Adrenal gland (tissue), 9 donors: ENCODE measurements at regions not wholly inside any gene's neighbourhood (a gene's known extent, or its start where the extent isn't known, plus 50 kb on each side); places are given as distances from the start of the nearest gene placed in this dataset.

Experiments
- DNase-seq, 7 donors: peaks; one replicate each; pipeline ENCODE4 v3.0.0-alpha.2; 2019 to 2020
- H3K27ac ChIP-seq, 5 donors: fragments of 200-600 bp; sonication (generic) in 4 of 5; 1 replicate in 3 of 5; 2 replicates in 2 of 5; pipeline versions ENCODE4 v1.5.1 to v1.8.0; 2016 to 2020; ENCODE audit warnings: mild to moderate bottlenecking in 1 of 5
- H3K27me3 ChIP-seq: fragments of 200-600 bp; 2 replicates; pipeline ENCODE4 v1.8.0; 2021
- H3K36me3 ChIP-seq, 2 donors: fragments of 200-600 bp; replicated peaks in 1 of 2; 1 replicate in 1 of 2; 2 replicates in 1 of 2; pipeline versions ENCODE4 v1.5.1 to v1.8.0; 2018 to 2022
- H3K4me1 ChIP-seq, 2 donors: fragments of 200-600 bp; replicated peaks in 1 of 2; 1 replicate in 1 of 2; 2 replicates in 1 of 2; pipeline versions ENCODE4 v1.5.1 to v1.8.0; 2018 to 2021
- H3K4me3 ChIP-seq, 4 donors: fragments of 200-600 bp; sonication (generic) in 3 of 4; one replicate each; pipeline ENCODE4 v1.5.1; 2016 to 2018
- H3K9me3 ChIP-seq, 3 donors: fragments of 200-600 bp; sonication (generic) in 1 of 3; replicated peaks in 1 of 3; 1 replicate in 2 of 3; 2 replicates in 1 of 3; pipeline versions ENCODE4 v1.5.1 to v1.8.0; 2016 to 2021
- POLR2A ChIP-seq, 2 donors: fragments of 450-650 bp; IDR thresholded peaks; one replicate each; pipeline ENCODE4 v1.6.1; 2017; ENCODE audit warnings: antibody characterized with exemption in 2 of 2, mild to moderate bottlenecking in 2 of 2, moderate library complexity in 1 of 2
- WGBS, 4 donors: extraction: QIAGEN DNeasy Blood & Tissue Kit in 2 of 4; methylation state at CpG; one replicate each; pipeline versions ENCODE4 v1.1.5 to v1.1.7; 2013 to 2017; 5-methylcytosine and 5-hydroxymethylcytosine counted together
- intact Hi-C, 2 donors: fragments of 100-400 bp; cut with DNase I; formaldehyde crosslinking; loops; one replicate each; pipeline versions ENCODE4 v1.14.1 to v1.15.0; 2022 to 2023
- TF ChIP-seq, protein P1 (sequence below), 6 experiments: fragments of 450-650 bp in 4 of 6; fragments of 200-600 bp in 2 of 6; sonication (generic) in 1 of 6; IDR thresholded peaks; 1 replicate in 5 of 6; 2 replicates in 1 of 6; pipeline versions ENCODE4 v1.5.1 to v1.8.0; 2016 to 2021; ENCODE audit warnings: antibody characterized with exemption in 6 of 6, mild to moderate bottlenecking in 2 of 6, moderate library complexity in 1 of 6
- donor health status: healthy with polysubstance abuse.
- donor health status: Bipolar disorder and iron deficiency.
- donor health status: DM: yes; HTN: yes; CAD: no.
- donor health status: DM: no; HTN: no; CAD: no.
- donor health status: DM: no; HTN: no; CAD: no.

DNA sequence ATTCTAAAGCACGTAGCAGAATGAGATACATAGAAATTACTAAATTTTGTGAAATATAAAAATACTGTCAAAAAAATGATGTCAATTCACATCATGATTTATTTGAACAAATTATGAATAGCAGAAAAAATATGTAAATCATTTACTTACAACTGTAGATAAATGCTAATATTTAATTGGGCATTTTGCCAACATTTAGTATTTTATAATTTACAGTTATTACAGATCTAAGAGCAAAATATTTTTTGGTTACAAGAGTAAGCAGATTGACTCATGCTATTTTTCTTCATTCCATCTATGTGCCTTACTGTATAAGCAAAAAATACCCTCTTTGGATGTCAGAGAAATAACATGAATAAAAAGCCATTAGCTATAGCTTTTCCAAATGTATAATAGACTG is 282.3 kb upstream of the RGS18 start:
- no peak for DNase-seq
- H3K4me1 ChIP-seq, result no peaks in the 10 kb centered on the region
- H3K27ac ChIP-seq, result no peak overlapping the region
- H3K36me3 ChIP-seq, result no peaks in the 10 kb centered on the region
- intact Hi-C loops, result no loop called here
- H3K9me3 ChIP-seq, result no peaks in the 10 kb centered on the region
- TF ChIP-seq POLR2A (IDR thresholded peaks at IDR 0.05), result no peak
- TF ChIP-seq, protein P1, sequence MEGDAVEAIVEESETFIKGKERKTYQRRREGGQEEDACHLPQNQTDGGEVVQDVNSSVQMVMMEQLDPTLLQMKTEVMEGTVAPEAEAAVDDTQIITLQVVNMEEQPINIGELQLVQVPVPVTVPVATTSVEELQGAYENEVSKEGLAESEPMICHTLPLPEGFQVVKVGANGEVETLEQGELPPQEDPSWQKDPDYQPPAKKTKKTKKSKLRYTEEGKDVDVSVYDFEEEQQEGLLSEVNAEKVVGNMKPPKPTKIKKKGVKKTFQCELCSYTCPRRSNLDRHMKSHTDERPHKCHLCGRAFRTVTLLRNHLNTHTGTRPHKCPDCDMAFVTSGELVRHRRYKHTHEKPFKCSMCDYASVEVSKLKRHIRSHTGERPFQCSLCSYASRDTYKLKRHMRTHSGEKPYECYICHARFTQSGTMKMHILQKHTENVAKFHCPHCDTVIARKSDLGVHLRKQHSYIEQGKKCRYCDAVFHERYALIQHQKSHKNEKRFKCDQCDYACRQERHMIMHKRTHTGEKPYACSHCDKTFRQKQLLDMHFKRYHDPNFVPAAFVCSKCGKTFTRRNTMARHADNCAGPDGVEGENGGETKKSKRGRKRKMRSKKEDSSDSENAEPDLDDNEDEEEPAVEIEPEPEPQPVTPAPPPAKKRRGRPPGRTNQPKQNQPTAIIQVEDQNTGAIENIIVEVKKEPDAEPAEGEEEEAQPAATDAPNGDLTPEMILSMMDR (IDR thresholded peaks at IDR 0.05), result no peak
- no peaks in the 10 kb centered on the region for H3K27me3 ChIP-seq
- WGBS, 4 donors, result 89 to 94% (median 93%) methylated on average over 1 of the region's 1 CpG
- H3K4me3 ChIP-seq, result no peak overlapping the region

DNA sequence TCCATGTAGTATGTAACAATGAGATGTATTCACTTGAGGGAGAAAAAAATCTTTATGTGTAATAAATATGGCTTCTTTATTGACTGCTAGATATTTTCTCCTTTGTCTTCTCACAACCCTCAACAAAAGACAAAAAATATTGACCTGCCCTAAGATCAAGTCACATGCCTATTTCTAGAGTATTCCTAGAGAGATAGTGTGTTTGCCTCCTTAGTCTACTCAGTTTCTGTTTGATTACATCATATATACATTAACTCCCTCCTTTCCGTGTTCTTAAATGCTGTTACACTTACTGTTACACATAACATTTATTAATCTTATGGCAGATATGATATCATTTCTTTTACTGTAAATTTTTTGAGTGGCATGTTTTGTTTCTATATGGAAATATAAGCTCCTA is 281.6 kb upstream of the RGS18 start:
- TF ChIP-seq, protein P1 (IDR thresholded peaks at IDR 0.05), result no peak
- TF ChIP-seq POLR2A (IDR thresholded peaks at IDR 0.05), result no peak
- Histone ChIP-seq H3K9me3 (no peaks in the 10 kb centered on the region), H3K4me3 (no peak overlapping the region), H3K27me3 (no peaks in the 10 kb centered on the region), H3K27ac (no peak overlapping the region), H3K4me1 (no peaks in the 10 kb centered on the region), H3K36me3 (no peaks in the 10 kb centered on the region)
- DNase-seq, result no peak
- WGBS, 4 donors, result 72 to 91% (median 83%) methylated on average over 1 of the region's 1 CpG
- intact Hi-C loops, result no loop called here

DNA sequence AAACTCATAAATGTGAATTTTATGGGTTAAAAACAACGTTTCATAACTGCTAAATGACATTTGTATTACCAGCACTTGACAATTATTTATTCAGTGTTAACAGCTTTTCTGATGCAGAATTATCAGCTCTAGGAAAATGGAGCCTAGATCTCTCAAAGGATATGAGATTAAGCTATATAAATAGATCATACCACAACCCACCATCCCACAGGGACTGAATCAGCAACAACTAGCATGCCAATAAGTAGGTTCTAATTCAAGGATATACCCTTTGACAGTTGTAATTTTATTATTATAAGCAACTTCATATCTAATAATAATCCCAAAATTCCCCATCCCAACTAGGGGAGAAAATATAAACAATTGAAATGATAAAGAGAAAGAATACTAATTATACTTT is 275.4 kb upstream of the RGS18 start:
- 16 to 30% (median 20%) methylated on average over 1 of the region's 1 CpG for WGBS, 4 donors
- Histone ChIP-seq H3K27ac (no peak overlapping the region), H3K4me3 (no peak overlapping the region), H3K27me3 (no peaks in the 10 kb centered on the region), H3K4me1 (no peaks in the 10 kb centered on the region), H3K36me3 (no peaks in the 10 kb centered on the region), H3K9me3 (no peaks in the 10 kb centered on the region)
- intact Hi-C loops, result no loop called here
- DNase-seq, result no peak
- TF ChIP-seq, protein P1 (IDR thresholded peaks at IDR 0.05), result no peak
- TF ChIP-seq POLR2A (IDR thresholded peaks at IDR 0.05), result no peak

DNA sequence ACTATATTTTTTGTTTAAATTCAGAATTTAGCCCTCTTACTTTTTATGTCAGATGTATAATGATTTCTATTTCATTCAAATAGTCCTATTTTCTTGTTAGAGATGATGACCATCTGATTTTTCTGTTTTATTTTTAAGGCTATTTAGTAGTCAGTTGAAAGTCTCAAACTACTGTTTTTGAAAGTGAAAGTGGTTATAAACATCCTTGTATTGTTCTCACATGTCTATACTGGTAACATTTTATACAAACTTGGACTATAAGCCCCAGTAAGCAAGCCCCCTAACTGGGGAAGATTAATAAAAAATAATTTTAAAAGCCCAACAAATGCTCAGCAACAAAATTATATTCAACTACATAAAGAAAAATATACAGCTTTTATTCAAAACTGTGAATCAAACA is 271.3 kb upstream of the RGS18 start:
- Histone ChIP-seq H3K27ac (no peak overlapping the region), H3K4me3 (no peak overlapping the region), H3K27me3 (no peaks in the 10 kb centered on the region), H3K4me1 (no peaks in the 10 kb centered on the region), H3K36me3 (no peaks in the 10 kb centered on the region), H3K9me3 (no peaks in the 10 kb centered on the region)
- intact Hi-C loops, result no loop called here
- DNase-seq, result no peak
- TF ChIP-seq, protein P1 (IDR thresholded peaks at IDR 0.05), result no peak
- no peak for TF ChIP-seq POLR2A (IDR thresholded peaks at IDR 0.05)
